ENCODE measurements at regions not wholly inside any gene's neighbourhood (a gene's known extent, or its start where the extent isn't known, plus 50 kb on each side); places are given as distances from the start of the nearest gene placed in this dataset.
"Not testable (repeated sequence)": the region's sequence is repeated elsewhere in the genome, so short reads cannot be mapped to it uniquely, and the experiment has no call there.

DNA sequence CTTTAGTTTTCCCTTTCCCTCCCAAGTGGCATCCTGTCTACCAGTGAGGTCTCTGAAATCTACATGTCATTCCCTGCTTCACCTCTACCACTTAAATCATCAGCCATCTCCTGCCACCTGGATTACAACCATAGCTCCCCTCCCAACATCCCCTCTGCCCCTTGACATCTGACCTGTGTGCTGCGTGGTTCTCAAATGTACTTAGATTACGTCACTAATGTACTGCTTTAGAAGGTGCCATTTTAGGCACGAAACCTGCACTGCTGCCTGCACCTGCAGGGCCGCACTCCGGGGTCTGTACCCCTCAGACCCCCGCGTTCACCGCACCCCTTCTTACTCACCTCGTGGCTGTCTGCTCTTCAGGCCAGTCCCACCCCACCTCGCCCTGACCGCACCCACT, 395.1 kb upstream of the MYT1L start:
- peaks cover 16% of the 10 kb centered on the region for H3K27me3 Mint-ChIP-seq (ENCODE audit: insufficient read depth, unreplicated experiment)
- no peaks in the 10 kb centered on the region for H3K9me3 Mint-ChIP-seq (ENCODE audit: unreplicated experiment)
- no peaks in the 10 kb centered on the region for H3K4me1 ChIP-seq
- H3K4me3 Mint-ChIP-seq (ENCODE audit: unreplicated experiment), result no peak overlapping the region
- no peaks in the 10 kb centered on the region for H3K27me3 ChIP-seq (replicated peaks; ENCODE audit: control insufficient read depth, insufficient read depth, low read length)
- POLR2A ChIA-PET, result no interaction called here
- no peaks in the 10 kb centered on the region for H3K9me3 ChIP-seq
- H3K36me3 Mint-ChIP-seq (ENCODE audit: insufficient read depth, unreplicated experiment), result no peaks in the 10 kb centered on the region
- no peaks in the 10 kb centered on the region for H3K36me3 ChIP-seq (ENCODE audit: control insufficient read depth, insufficient read depth, low read length)
- no TSS peak for BruUV-seq (replicated peaks)
- no peak overlapping the region for H3K4me3 ChIP-seq (ENCODE audit: low read depth, low read length)
- no peak for DNase-seq
- no peak overlapping the region for H3K27ac Mint-ChIP-seq (ENCODE audit: unreplicated experiment)
- intact Hi-C loops (cut with micrococcal nuclease; ENCODE audit: unreplicated experiment), result no loop called here
- no peak for TF ChIP-seq CTCF (IDR thresholded peaks at IDR 0.05; ENCODE audit: insufficient read depth in 1 of 2, low read depth in 1 of 2, low read length in 1 of 2, severe bottlenecking in 1 of 2, unreplicated experiment in 1 of 2)
- CTCF ChIA-PET, result no interaction called here
- no peaks in the 10 kb centered on the region for H3K4me1 Mint-ChIP-seq (ENCODE audit: low read depth, unreplicated experiment)

DNA sequence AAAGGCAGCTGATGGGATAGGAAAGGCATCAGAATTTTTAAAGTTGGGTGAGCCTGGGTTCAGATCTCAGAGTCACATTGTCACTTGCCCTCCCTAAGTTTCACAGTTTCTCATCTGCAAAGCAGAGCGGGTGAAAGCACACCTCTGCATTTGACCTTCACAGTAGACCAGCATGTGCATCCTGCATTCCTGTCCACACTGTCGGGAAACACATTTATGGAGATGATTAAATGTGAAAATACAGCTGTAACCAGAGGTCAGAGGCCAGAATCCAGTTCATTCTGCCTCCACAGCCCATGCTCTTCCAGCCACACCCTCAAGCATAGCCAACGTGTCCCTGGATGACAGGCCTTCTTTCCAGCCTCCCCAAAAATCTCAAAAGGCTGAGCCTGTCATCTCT, 392.0 kb upstream of the MYT1L start:
- no peaks in the 10 kb centered on the region for H3K4me1 ChIP-seq
- TF ChIP-seq CTCF (IDR thresholded peaks at IDR 0.05; ENCODE audit: insufficient read depth in 1 of 2, low read depth in 1 of 2, low read length in 1 of 2, severe bottlenecking in 1 of 2, unreplicated experiment in 1 of 2), result no peak
- no peak overlapping the region for H3K4me3 Mint-ChIP-seq (ENCODE audit: unreplicated experiment)
- H3K9me3 Mint-ChIP-seq (ENCODE audit: unreplicated experiment), result no peaks in the 10 kb centered on the region
- POLR2A ChIA-PET, result no interaction called here
- no peaks in the 10 kb centered on the region for H3K36me3 ChIP-seq (ENCODE audit: control insufficient read depth, insufficient read depth, low read length)
- no peak for DNase-seq
- no peak overlapping the region for H3K4me3 ChIP-seq (ENCODE audit: low read depth, low read length)
- no peak overlapping the region for H3K27ac Mint-ChIP-seq (ENCODE audit: unreplicated experiment)
- H3K36me3 Mint-ChIP-seq (ENCODE audit: insufficient read depth, unreplicated experiment), result no peaks in the 10 kb centered on the region
- no peaks in the 10 kb centered on the region for H3K27me3 ChIP-seq (replicated peaks; ENCODE audit: control insufficient read depth, insufficient read depth, low read length)
- no TSS peak for BruUV-seq (replicated peaks)
- no peaks in the 10 kb centered on the region for H3K4me1 Mint-ChIP-seq (ENCODE audit: low read depth, unreplicated experiment)
- H3K27me3 Mint-ChIP-seq (ENCODE audit: insufficient read depth, unreplicated experiment), result peaks cover 24% of the 10 kb centered on the region
- CTCF ChIA-PET, result no interaction called here
- intact Hi-C loops (cut with micrococcal nuclease; ENCODE audit: unreplicated experiment), result no loop called here
- no peaks in the 10 kb centered on the region for H3K9me3 ChIP-seq

DNA sequence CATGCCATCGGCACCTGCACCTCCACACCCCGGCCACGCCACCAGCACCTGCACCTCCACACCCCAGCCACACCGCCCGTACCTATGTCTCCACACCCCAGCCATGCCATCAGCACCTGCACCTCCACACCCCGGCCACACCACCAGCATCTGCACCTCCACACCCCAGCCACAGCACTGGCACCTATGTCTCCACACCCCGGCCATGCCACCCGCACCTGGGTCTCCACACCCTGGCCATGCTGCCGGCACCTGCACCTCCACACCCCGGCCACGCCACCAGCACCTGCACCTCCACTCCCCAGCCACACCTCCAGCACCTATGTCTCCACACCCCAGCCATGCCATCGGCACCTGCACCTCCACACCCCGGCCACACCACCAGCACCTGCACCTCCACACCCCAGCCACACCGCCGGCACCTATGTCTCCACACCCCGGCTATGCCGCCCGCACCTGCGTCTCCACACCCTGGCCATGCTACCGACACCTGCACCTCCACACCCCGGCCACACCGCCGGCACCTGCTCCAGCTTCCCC, 390.3 kb upstream of the MYT1L start:
- H3K4me3 ChIP-seq (ENCODE audit: low read depth, low read length), result no peak overlapping the region

GRCh38 chr2:2720806-2721205, 389.7 kb upstream of the MYT1L start:
- H3K4me3 Mint-ChIP-seq (ENCODE audit: unreplicated experiment); H3K36me3 ChIP-seq (ENCODE audit: control insufficient read depth, insufficient read depth, low read length); BruUV-seq (replicated peaks); H3K4me3 ChIP-seq (ENCODE audit: low read depth, low read length); H3K4me1 Mint-ChIP-seq (ENCODE audit: low read depth, unreplicated experiment); H3K4me1 ChIP-seq; POLR2A ChIA-PET; H3K9me3 Mint-ChIP-seq (ENCODE audit: unreplicated experiment); intact Hi-C loops (cut with micrococcal nuclease; ENCODE audit: unreplicated experiment); DNase-seq; H3K36me3 Mint-ChIP-seq (ENCODE audit: insufficient read depth, unreplicated experiment); CTCF ChIA-PET; H3K27me3 ChIP-seq (replicated peaks; ENCODE audit: control insufficient read depth, insufficient read depth, low read length); H3K9me3 ChIP-seq; H3K27ac Mint-ChIP-seq (ENCODE audit: unreplicated experiment): not testable (repeated sequence)
- H3K27me3 Mint-ChIP-seq (ENCODE audit: insufficient read depth, unreplicated experiment), result peaks cover 33% of the 10 kb centered on the region

More for the DNA sequence above, 390.3 kb upstream of the MYT1L start:
- H3K27ac Mint-ChIP-seq (ENCODE audit: unreplicated experiment), result no peak overlapping the region
- peaks cover 27% of the 10 kb centered on the region for H3K27me3 Mint-ChIP-seq (ENCODE audit: insufficient read depth, unreplicated experiment)
- no peak for TF ChIP-seq CTCF (IDR thresholded peaks at IDR 0.05; ENCODE audit: insufficient read depth in 1 of 2, low read depth in 1 of 2, low read length in 1 of 2, severe bottlenecking in 1 of 2, unreplicated experiment in 1 of 2)
- BruUV-seq (replicated peaks), result no TSS peak
- CTCF ChIA-PET, result interaction anchor here (0.7 kb wide), 1 partner anchor 10 kb away, joined by 3 read pairs; no protein-coding TSS in a partner anchor
- intact Hi-C loops (cut with micrococcal nuclease; ENCODE audit: unreplicated experiment), result no loop called here
- POLR2A ChIA-PET, result no interaction called here
- H3K4me1 ChIP-seq, result no peaks in the 10 kb centered on the region
- no peaks in the 10 kb centered on the region for H3K36me3 ChIP-seq (ENCODE audit: control insufficient read depth, insufficient read depth, low read length)
- no peaks in the 10 kb centered on the region for H3K4me1 Mint-ChIP-seq (ENCODE audit: low read depth, unreplicated experiment)
- no peaks in the 10 kb centered on the region for H3K27me3 ChIP-seq (replicated peaks; ENCODE audit: control insufficient read depth, insufficient read depth, low read length)
- DNase-seq, result no peak
- no peak overlapping the region for H3K4me3 Mint-ChIP-seq (ENCODE audit: unreplicated experiment)
- H3K36me3 Mint-ChIP-seq (ENCODE audit: insufficient read depth, unreplicated experiment), result no peaks in the 10 kb centered on the region
- no peaks in the 10 kb centered on the region for H3K9me3 ChIP-seq
- no peaks in the 10 kb centered on the region for H3K9me3 Mint-ChIP-seq (ENCODE audit: unreplicated experiment)

All from Caco-2 (cell line).